ENCODE measurements at regions not wholly inside any gene's neighbourhood (a gene's known extent, or its start where the extent isn't known, plus 50 kb on each side); places are given as distances from the start of the nearest gene placed in this dataset.
"Not testable (repeated sequence)": the region's sequence is repeated elsewhere in the genome, so short reads cannot be mapped to it uniquely, and the experiment has no call there.

- no peak for DNase-seq
These were observed 140.4 kb upstream of the WDFY3 start for GRCh38 chr4:85106805-85107336.

- DNase-seq: no peak
These were observed 141.1 kb upstream of the WDFY3 start for GRCh38 chr4:85107553-85107952.

GRCh38 chr4:85113706-85114105, 147.2 kb upstream of the WDFY3 start:
- DNase-seq: no peak

- no peak for DNase-seq
These were observed 148.0 kb upstream of the WDFY3 start for GRCh38 chr4:85114526-85114925.

GRCh38 chr4:85116008-85116407, 149.5 kb upstream of the WDFY3 start:
- no peak for DNase-seq

GRCh38 chr4:85125688-85126087, 159.2 kb upstream of the WDFY3 start:
- DNase-seq: no peak

- DNase-seq: no peak
These were observed 160.6 kb upstream of the WDFY3 start for GRCh38 chr4:85126991-85127591.

GRCh38 chr4:85127653-85128052, 161.2 kb upstream of the WDFY3 start:
- peak; percentile 2 for DNase-seq

- DNase-seq: no peak
These were observed 162.0 kb upstream of the WDFY3 start for GRCh38 chr4:85128246-85129204.

GRCh38 chr4:85129354-85130125, 163.1 kb upstream of the WDFY3 start:
- not testable (repeated sequence) for DNase-seq

- DNase-seq: no peak
These were observed 165.6 kb upstream of the WDFY3 start for GRCh38 chr4:85132117-85132516.

GRCh38 chr4:85132570-85132969, 166.1 kb upstream of the WDFY3 start:
- no peak for DNase-seq

GRCh38 chr4:85139749-85140148, 173.3 kb upstream of the WDFY3 start:
- not testable (repeated sequence) for DNase-seq

GRCh38 chr4:85142451-85142850, 176.0 kb upstream of the WDFY3 start:
- DNase-seq: no peak

GRCh38 chr4:85147481-85148076, 181.1 kb upstream of the WDFY3 start:
- peak; percentile 20 for DNase-seq

- no peak for DNase-seq
These were observed 183.2 kb upstream of the WDFY3 start for GRCh38 chr4:85149676-85150075.

- no peak for DNase-seq
These were observed 184.9 kb upstream of the WDFY3 start for GRCh38 chr4:85151371-85151770.

GRCh38 chr4:85151786-85152185, 185.3 kb upstream of the WDFY3 start:
- DNase-seq: no peak

- no peak for DNase-seq
These were observed 186.0 kb upstream of the WDFY3 start for GRCh38 chr4:85152480-85152879.

- DNase-seq: no peak
These were observed 186.7 kb upstream of the WDFY3 start for GRCh38 chr4:85153221-85153620.

- no peak for DNase-seq
These were observed 188.1 kb upstream of the WDFY3 start for GRCh38 chr4:85154591-85154990.

GRCh38 chr4:85165808-85166207, 199.3 kb upstream of the WDFY3 start:
- no peak for DNase-seq

- DNase-seq: no peak
These were observed 199.8 kb upstream of the WDFY3 start for GRCh38 chr4:85166318-85166717.
